Testis (tissue), 2 donors: ENCODE measurements at regions not wholly inside any gene's neighbourhood (a gene's known extent, or its start where the extent isn't known, plus 50 kb on each side); places are given as distances from the start of the nearest gene placed in this dataset.

Experiments
- DNase-seq: peaks from one replicate; pipeline ENCODE4 v3.0.0-alpha.2; 2019
- H3K27ac ChIP-seq, 2 donors: fragments of 200-600 bp; sonication (generic); one replicate each; pipeline ENCODE4 v1.5.1; 2019
- H3K27me3 ChIP-seq: fragments of 200-600 bp; sonication (generic); one replicate; pipeline ENCODE4 v1.5.1; 2019
- H3K36me3 ChIP-seq: fragments of 200-600 bp; sonication (generic); one replicate; pipeline ENCODE4 v1.5.1; 2017; ENCODE audit warnings: low read depth; ENCODE audit errors: missing control alignments
- H3K4me1 ChIP-seq: fragments of 200-600 bp; sonication (generic); one replicate; pipeline ENCODE4 v1.5.1; 2019
- H3K4me3 ChIP-seq, 2 donors: fragments of 200-600 bp; sonication (generic); one replicate each; pipeline ENCODE4 v1.5.1; 2017 to 2019
- H3K9me3 ChIP-seq: fragments of 200-600 bp; sonication (generic); one replicate; pipeline ENCODE4 v1.5.1; 2017
- CTCF ChIP-seq, 3 experiments: fragments of 450-650 bp in 2 of 3; fragments of 200-600 bp in 1 of 3; sonication (generic) in 1 of 3; IDR thresholded peaks; one replicate each; pipeline ENCODE4 v1.5.1; 2016 to 2019; ENCODE audit warnings: antibody characterized with exemption in 3 of 3, mild to moderate bottlenecking in 2 of 3, moderate library complexity in 1 of 3
- POLR2A ChIP-seq: fragments of 450-650 bp; IDR thresholded peaks from one replicate; pipeline ENCODE4 v1.6.1; 2017; ENCODE audit warnings: antibody characterized with exemption, mild to moderate bottlenecking, moderate library complexity
- WGBS, 2 donors: methylation state at CpG; one replicate each; pipeline ENCODE4 v1.1.5; 2018; 5-methylcytosine and 5-hydroxymethylcytosine counted together
- intact Hi-C: fragments of 100-400 bp; cut with DNase I; formaldehyde crosslinking; loops from one replicate; pipeline ENCODE4 v1.15.1; 2023; ENCODE audit warnings: low total_unique reads

DNA sequence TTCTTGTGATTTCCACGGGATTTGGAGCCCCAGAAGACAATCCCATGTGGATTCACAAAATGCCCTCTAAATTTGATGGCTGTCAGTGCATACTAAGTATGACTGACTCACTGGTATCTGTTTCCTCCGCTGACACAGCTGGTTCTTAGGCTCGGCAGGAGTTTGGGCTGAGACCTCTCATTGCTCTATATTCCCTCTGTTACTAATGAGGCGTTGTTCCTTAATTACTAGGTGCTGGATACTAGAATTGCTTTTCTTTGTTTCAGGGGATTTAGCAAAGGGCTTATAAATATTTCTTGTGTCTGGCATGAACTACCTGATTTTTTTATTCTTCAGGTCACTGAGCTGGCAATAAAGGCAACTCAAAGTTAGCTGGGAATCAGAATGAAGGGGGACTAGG lies 53.2 kb upstream of the EHF start:
- Histone ChIP-seq H3K27me3 (no peaks in the 10 kb centered on the region), H3K9me3 (no peaks in the 10 kb centered on the region), H3K27ac (no peak overlapping the region), H3K4me1 (no peaks in the 10 kb centered on the region), H3K4me3 (no peak overlapping the region), H3K36me3 (no peaks in the 10 kb centered on the region)
- TF ChIP-seq CTCF (IDR thresholded peaks at IDR 0.05) (no peak), POLR2A (no peak)
- intact Hi-C loops, result no loop called here
- WGBS, 2 donors, result 84 to 88% methylated on average over 4 of the region's 4 CpGs
- no peak for DNase-seq

- 77 to 87% methylated on average over 5 of the region's 5 CpGs for WGBS, 2 donors
- no peak overlapping the region for H3K27ac ChIP-seq
- intact Hi-C loops, result no loop called here
These were observed 50.3 kb upstream of the EHF start for GRCh38 chr11:34570584-34570983.

More at GRCh38 chr11:34570584-34570983, 50.3 kb upstream of the EHF start:
- H3K9me3 ChIP-seq, result no peaks in the 10 kb centered on the region
- no peaks in the 10 kb centered on the region for H3K27me3 ChIP-seq
- no peaks in the 10 kb centered on the region for H3K36me3 ChIP-seq
- no peak overlapping the region for H3K4me3 ChIP-seq
- no peak for DNase-seq
- TF ChIP-seq POLR2A, result no peak
- TF ChIP-seq CTCF (IDR thresholded peaks at IDR 0.05), result no peak
- H3K4me1 ChIP-seq, result no peaks in the 10 kb centered on the region
